K562 (cell line): ENCODE measurements at regions not wholly inside any gene's neighbourhood (a gene's known extent, or its start where the extent isn't known, plus 50 kb on each side); places are given as distances from the start of the nearest gene placed in this dataset.

ENCODE experiments used
- ATAC-seq: fragments of 200-7000 bp; cut with Tn5 transposase; 3 replicates; pipeline ENCODE4 v1.9.1; 2020; ENCODE audit warnings: moderate library complexity
- BruUV-seq: library from RNA; stranded (reverse); fragments of 400-500 nt; replicated peaks from 2 replicates; lab custom pipeline; 2021; lab: Mats Ljungman, UMichigan
- CTCF ChIA-PET: fragments of 300-600 bp; formaldehyde crosslinking; extraction: SDS; loops from one replicate; lab custom pipeline; 2021; ENCODE audit warnings: low intra/inter-chr PET ratio; lab: Yijun Ruan, JAX
- POLR2A ChIA-PET: fragments of 300-600, 350-650 bp; sonication (Branson Sonifier 250); formaldehyde crosslinking; extraction: SDS; loops from one replicate; lab custom pipeline; 2021; ENCODE audit warnings: antibody characterized with exemption, inconsistent platforms; lab: Yijun Ruan, JAX
- DNase-seq, 4 experiments: peaks; one replicate each; pipeline versions ENCODE4 v3.0.0 to v3.0.0-alpha.2; 2011 to 2018; ENCODE audit warnings: low spot score in 3 of 4, mixed read lengths in 3 of 4; ENCODE audit errors: extremely low read depth in 1 of 4
- FAIRE-seq: peaks from 2 replicates; lab custom pipeline; 2011; peaks lifted over from hg19 to GRCh38; lab: Jason Lieb, UNC
- H2AFZ ChIP-seq: 2 replicates; pipeline ENCODE4 v1.6.0; 2011; ENCODE audit warnings: low read depth, low read length, control low read depth, inconsistent platforms
- H3K27ac ChIP-seq: fragments of 200-600 bp; 3 replicates; pipeline ENCODE4 v1.8.0; 2011; ENCODE audit warnings: low read depth, mild to moderate bottlenecking, control low read depth, inconsistent platforms, low read length, moderate library complexity, mixed read lengths; ENCODE audit errors: extremely low read depth
- H3K27me3 ChIP-seq, 2 experiments: fragments of 300-600 bp in 1 of 2; 2 replicates in 1 of 2; 3 replicates in 1 of 2; pipeline versions ENCODE4 v1.6.0 to v1.8.0; 2011; ENCODE audit warnings: inconsistent platforms in 2 of 2, low read length in 2 of 2, mild to moderate bottlenecking in 1 of 2, mixed read lengths in 1 of 2, moderate library complexity in 1 of 2; ENCODE audit not compliant: control insufficient read depth in 2 of 2, insufficient read depth in 2 of 2
- H3K36me3 ChIP-seq: fragments of 300-600 bp; 3 replicates; pipeline ENCODE4 v1.8.0; 2011; ENCODE audit warnings: mild to moderate bottlenecking, low read length, inconsistent platforms; ENCODE audit not compliant: control insufficient read depth, insufficient read depth
- H3K4me1 ChIP-seq, 2 experiments: fragments of 200-600 bp in 1 of 2; replicated peaks in 1 of 2; 2 replicates in 1 of 2; 3 replicates in 1 of 2; pipeline versions ENCODE4 v1.5.1 to v1.8.0; 2011; ENCODE audit warnings: inconsistent platforms in 2 of 2, low read length in 2 of 2, mild to moderate bottlenecking in 1 of 2, mixed read lengths in 1 of 2, moderate library complexity in 1 of 2; ENCODE audit not compliant: control insufficient read depth in 2 of 2, insufficient read depth in 2 of 2
- H3K4me2 ChIP-seq: 2 replicates; pipeline ENCODE4 v1.6.1; 2011; ENCODE audit warnings: low read length, control low read depth, inconsistent platforms, mixed read lengths; ENCODE audit not compliant: insufficient read depth
- H3K4me3 ChIP-seq: fragments of 200-600 bp; sonication (generic), shearing (Covaris generic); 2 replicates; pipeline ENCODE4 v1.5.1; 2016; ENCODE audit warnings: control low read depth, inconsistent platforms
- H3K79me2 ChIP-seq: fragments of 200-600 bp; 3 replicates; pipeline ENCODE4 v1.8.0; 2011; ENCODE audit warnings: low read length, inconsistent platforms; ENCODE audit not compliant: control insufficient read depth, insufficient read depth
- H3K9ac ChIP-seq, 2 experiments: 2 replicates each; pipeline versions ENCODE4 v1.6.0 to v1.6.1; 2011; ENCODE audit warnings: low read depth in 2 of 2, low read length in 2 of 2, control low read depth in 1 of 2, inconsistent platforms in 1 of 2, mild to moderate bottlenecking in 1 of 2, mixed read lengths in 1 of 2; ENCODE audit not compliant: insufficient read depth in 1 of 2
- H3K9me1 ChIP-seq: one replicate; pipeline ENCODE4 v1.6.0; 2011; ENCODE audit warnings: inconsistent platforms, mild to moderate bottlenecking, low read length, moderate library complexity; ENCODE audit not compliant: control insufficient read depth, insufficient read depth
- H3K9me3 ChIP-seq: replicated peaks from 2 replicates; pipeline ENCODE4 v1.5.1; 2011; ENCODE audit warnings: low read depth, low read length, inconsistent platforms; ENCODE audit not compliant: control insufficient read depth, insufficient read depth
- H4K20me1 ChIP-seq: replicated peaks from 2 replicates; pipeline ENCODE4 v1.6.1; 2011; ENCODE audit warnings: low read length, inconsistent platforms, mixed read lengths; ENCODE audit not compliant: control insufficient read depth, insufficient read depth
- CBX1 ChIP-seq: sonication (generic); IDR thresholded peaks from 2 replicates; pipeline ENCODE4 v1.6.1; 2016; ENCODE audit warnings: antibody characterized with exemption, low read depth, mild to moderate bottlenecking
- CEBPG ChIP-seq, 3 experiments: fragments of 200-800 bp in 1 of 3; sonication (Bioruptor generic) in 1 of 3; sonication (generic) in 1 of 3; formaldehyde crosslinking in 1 of 3; IDR thresholded peaks in 2 of 3; conservative IDR thresholded peaks in 1 of 3; 2 replicates each; pipeline versions ENCODE4 v1.6.1 to v1.8.0; 2016 to 2022; ENCODE audit warnings: missing compliant biosample characterization in 2 of 3, missing genetic modification characterization in 2 of 3, mild to moderate bottlenecking in 1 of 3, missing genetic modification reagents in 1 of 3
- GTF2A2 ChIP-seq: IDR thresholded peaks from 2 replicates; pipeline ENCODE4 v1.6.1; 2016; ENCODE audit warnings: mild to moderate bottlenecking, missing genetic modification characterization, missing compliant biosample characterization
- ILK ChIP-seq: fragments of 450-650 bp; IDR thresholded peaks from 2 replicates; pipeline ENCODE4 v1.6.1; 2016; ENCODE audit warnings: missing genetic modification characterization, low read depth, mild to moderate bottlenecking, missing compliant biosample characterization, moderate library complexity, borderline replicate concordance
- KAT7 ChIP-seq: sonication (generic); formaldehyde crosslinking; IDR thresholded peaks from 2 replicates; pipeline ENCODE4 v1.8.0; 2022; ENCODE audit warnings: missing genetic modification reagents, mild to moderate bottlenecking, borderline replicate concordance
- NCOR1 ChIP-seq: fragments of 450-650 bp; IDR thresholded peaks from 2 replicates; pipeline ENCODE4 v1.6.1; 2016; ENCODE audit warnings: mild to moderate bottlenecking, moderate library complexity
- TBL1XR1 ChIP-seq, 2 experiments: IDR thresholded peaks; 2 replicates each; pipeline ENCODE4 v1.6.1; 2012; ENCODE audit warnings: improper control_type of control experiment in 2 of 2, low read length in 2 of 2, mild to moderate bottlenecking in 1 of 2
- ZNF311 ChIP-seq: fragments of 250-450 bp; sonication (Bioruptor Pico); IDR thresholded peaks from 2 replicates; pipeline ENCODE4 v1.4.0; 2020; ENCODE audit warnings: mild to moderate bottlenecking, moderate library complexity
- WGBS: fragments of 100-300 bp; shearing (Covaris generic); methylation state at CpG from one replicate; pipeline ENCODE4 v1.1.6; 2016; ENCODE audit warnings: low coverage, mixed read lengths; ENCODE audit not compliant: insufficient coverage; ENCODE audit errors: missing lambda C conversion rate; 5-methylcytosine and 5-hydroxymethylcytosine counted together
- in situ Hi-C: fragments of 300-500 bp; cut with MboI; formaldehyde crosslinking; loops from 4 replicates; pipeline ENCODE4 v1.15.0; 2018; ENCODE audit warnings: inconsistent platforms, mixed read lengths
- intact Hi-C: fragments of 100-400 bp; cut with micrococcal nuclease; formaldehyde crosslinking; loops from 2 replicates; pipeline ENCODE4 v1.14.2; 2022
- TF ChIP-seq, protein P1 (sequence below): sonication (generic); formaldehyde crosslinking; IDR thresholded peaks from 2 replicates; pipeline ENCODE4 v1.5.0; 2020; ENCODE audit warnings: missing genetic modification reagents
- TF ChIP-seq, protein P2 (sequence below), 2 experiments: fragments of 450-650 bp in 1 of 2; IDR thresholded peaks; 2 replicates each; pipeline ENCODE4 v1.6.1; 2011 to 2017; ENCODE audit warnings: low read depth in 2 of 2, antibody characterized with exemption in 1 of 2, borderline replicate concordance in 1 of 2, low read length in 1 of 2, mild to moderate bottlenecking in 1 of 2, mixed read lengths in 1 of 2; ENCODE audit not compliant: control insufficient read depth in 1 of 2

DNA sequence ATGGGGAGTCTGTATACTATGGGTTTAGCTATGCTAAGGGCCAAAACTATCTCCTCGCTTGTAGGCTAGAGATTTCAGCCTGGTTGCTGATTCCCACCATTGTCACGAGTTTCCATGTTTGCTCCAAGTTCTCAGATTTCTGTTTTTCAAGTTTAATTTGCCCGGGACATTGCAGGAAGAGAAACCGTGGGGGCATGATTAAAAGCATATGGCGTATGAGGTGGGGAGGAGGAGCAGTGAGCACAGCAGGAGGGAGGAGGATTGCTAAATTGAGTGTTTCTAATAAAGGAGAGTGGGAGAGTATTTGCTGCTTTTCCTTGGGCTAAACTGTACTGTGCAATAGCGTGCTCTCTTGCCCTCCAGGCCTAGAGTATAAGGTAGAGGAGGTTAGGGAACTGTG lies 558.4 kb downstream of the METTL15 start (continued):
- TF ChIP-seq ILK (tag) (no peak), KAT7 (CRISPR knock-in tag) (no peak), TBL1XR1 (IDR thresholded peaks at IDR 0.05; ENCODE audit: low read length in 2 of 2) (no peak), GTF2A2 (tag) (no peak), ZNF311 (CRISPR knock-in tag) (no peak), CBX1 (no peak)
- TF ChIP-seq, protein P1, sequence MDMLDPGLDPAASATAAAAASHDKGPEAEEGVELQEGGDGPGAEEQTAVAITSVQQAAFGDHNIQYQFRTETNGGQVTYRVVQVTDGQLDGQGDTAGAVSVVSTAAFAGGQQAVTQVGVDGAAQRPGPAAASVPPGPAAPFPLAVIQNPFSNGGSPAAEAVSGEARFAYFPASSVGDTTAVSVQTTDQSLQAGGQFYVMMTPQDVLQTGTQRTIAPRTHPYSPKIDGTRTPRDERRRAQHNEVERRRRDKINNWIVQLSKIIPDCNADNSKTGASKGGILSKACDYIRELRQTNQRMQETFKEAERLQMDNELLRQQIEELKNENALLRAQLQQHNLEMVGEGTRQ (CRISPR knock-in tag): no peak

DNA sequence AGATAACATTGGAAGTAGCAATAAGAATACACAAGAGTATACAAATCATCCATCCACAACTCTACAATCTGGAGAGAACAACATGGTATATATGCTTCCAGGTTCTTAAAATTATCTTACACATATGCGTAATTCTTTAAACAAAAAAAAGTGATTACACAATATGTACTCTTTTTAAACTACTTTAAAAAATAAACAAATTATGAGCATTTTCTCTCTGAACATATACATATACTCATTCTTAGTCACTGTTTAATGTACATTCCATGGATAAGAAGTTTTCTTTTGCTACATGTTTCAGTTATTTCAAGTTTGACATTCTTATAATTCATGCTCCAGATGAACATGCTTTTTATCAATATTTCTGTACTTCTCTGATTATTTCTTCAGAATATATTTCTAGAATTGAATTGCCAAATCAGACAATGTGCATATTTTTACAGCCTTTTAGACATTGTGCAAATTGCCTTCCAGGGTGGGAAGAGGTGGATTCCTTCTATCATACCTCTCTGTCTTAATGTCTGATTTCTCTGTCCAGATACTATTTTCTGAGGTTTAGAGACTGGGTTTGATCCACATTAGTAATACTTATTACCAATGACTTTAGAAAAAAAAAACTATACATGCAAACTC lies 551.6 kb downstream of the METTL15 start:
- Histone ChIP-seq H3K27me3 (no peaks in the 10 kb centered on the region), H2AFZ (no peak overlapping the region), H3K79me2 (no peaks in the 10 kb centered on the region), H3K9me1 (no peaks in the 10 kb centered on the region), H3K9ac (no peak overlapping the region), H3K4me2 (no peak overlapping the region), H4K20me1 (no peaks in the 10 kb centered on the region), H3K9me3 (no peaks in the 10 kb centered on the region), H3K27ac (no peak overlapping the region), H3K4me1 (no peaks in the 10 kb centered on the region), H3K4me3 (no peak overlapping the region), H3K36me3 (no peaks in the 10 kb centered on the region)
- DNase-seq: no peak
- ChIA-PET CTCF (no interaction called here), POLR2A (no interaction called here)
- intact Hi-C loops: no loop called here
- TF ChIP-seq NCOR1 (no peak), CEBPG (CRISPR knock-in tag; IDR thresholded peaks at IDR 0.05) (no peak), CEBPG (tag; conservative IDR thresholded peaks at IDR 0.05 in 1 of 2, IDR thresholded peaks at IDR 0.05 in 1 of 2) (peak in 1 of 2 experiments; percentile 34; a peak in 1 of 4 replicates)
- TF ChIP-seq, protein P2, sequence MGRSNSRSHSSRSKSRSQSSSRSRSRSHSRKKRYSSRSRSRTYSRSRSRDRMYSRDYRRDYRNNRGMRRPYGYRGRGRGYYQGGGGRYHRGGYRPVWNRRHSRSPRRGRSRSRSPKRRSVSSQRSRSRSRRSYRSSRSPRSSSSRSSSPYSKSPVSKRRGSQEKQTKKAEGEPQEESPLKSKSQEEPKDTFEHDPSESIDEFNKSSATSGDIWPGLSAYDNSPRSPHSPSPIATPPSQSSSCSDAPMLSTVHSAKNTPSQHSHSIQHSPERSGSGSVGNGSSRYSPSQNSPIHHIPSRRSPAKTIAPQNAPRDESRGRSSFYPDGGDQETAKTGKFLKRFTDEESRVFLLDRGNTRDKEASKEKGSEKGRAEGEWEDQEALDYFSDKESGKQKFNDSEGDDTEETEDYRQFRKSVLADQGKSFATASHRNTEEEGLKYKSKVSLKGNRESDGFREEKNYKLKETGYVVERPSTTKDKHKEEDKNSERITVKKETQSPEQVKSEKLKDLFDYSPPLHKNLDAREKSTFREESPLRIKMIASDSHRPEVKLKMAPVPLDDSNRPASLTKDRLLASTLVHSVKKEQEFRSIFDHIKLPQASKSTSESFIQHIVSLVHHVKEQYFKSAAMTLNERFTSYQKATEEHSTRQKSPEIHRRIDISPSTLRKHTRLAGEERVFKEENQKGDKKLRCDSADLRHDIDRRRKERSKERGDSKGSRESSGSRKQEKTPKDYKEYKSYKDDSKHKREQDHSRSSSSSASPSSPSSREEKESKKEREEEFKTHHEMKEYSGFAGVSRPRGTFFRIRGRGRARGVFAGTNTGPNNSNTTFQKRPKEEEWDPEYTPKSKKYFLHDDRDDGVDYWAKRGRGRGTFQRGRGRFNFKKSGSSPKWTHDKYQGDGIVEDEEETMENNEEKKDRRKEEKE (IDR thresholded peaks at IDR 0.05; ENCODE audit: borderline replicate concordance in 1 of 2, control insufficient read depth in 1 of 2, low read depth in 2 of 2, low read length in 1 of 2): no peak
- FAIRE-seq: no peak
- in situ Hi-C loops: no loop called here
- no TSS peak for BruUV-seq
- no peak for ATAC-seq
- WGBS: 0% methylated on average over 1 of the region's 1 CpG
